ENCODE measurements at regions not wholly inside any gene's neighbourhood (a gene's known extent, or its start where the extent isn't known, plus 50 kb on each side); places are given as distances from the start of the nearest gene placed in this dataset.

DNA sequence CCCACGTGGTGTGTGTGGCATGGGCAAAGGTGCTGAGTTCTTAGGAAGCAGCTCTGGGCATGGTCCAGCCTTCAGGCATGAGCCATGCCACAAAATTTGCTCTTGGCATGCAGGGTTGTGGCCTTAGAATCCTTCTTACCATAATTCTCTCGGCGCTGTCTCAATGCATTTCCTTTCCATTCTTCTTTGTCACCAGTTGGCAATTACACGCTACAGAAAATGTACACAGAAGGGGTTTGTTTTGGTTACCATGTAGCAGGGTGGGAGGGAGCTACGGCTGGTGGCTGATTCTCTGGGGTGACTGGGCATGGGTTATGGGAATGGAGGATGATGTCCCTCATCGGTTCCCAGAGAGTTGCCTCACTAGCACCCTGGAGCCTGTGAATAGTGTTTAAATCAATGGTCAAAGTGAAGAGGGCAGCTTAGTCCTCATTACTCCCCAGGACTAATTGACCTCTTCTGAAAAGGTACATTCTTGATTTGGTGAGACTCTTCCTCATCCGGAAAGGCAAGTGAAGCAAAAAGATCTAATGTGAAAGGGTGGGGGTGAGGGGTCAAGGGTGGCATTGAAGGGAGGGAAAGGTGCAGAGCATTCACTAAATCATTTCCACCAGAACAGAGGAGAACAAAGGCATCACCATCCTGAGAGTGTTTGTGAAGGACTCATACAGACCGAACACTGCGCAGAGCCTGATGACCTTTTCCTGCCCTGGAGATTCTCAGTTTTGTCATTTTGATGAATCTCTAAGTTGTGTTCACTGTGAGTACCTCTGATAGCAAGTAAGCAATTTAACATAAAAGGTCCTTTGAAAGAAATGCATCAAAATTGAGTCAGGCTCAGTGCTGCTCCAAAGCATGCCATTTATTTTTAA, 199.8 kb upstream of the SFRP2 start:
- DNase-seq (ENCODE audit: low spot score): no peak

DNA sequence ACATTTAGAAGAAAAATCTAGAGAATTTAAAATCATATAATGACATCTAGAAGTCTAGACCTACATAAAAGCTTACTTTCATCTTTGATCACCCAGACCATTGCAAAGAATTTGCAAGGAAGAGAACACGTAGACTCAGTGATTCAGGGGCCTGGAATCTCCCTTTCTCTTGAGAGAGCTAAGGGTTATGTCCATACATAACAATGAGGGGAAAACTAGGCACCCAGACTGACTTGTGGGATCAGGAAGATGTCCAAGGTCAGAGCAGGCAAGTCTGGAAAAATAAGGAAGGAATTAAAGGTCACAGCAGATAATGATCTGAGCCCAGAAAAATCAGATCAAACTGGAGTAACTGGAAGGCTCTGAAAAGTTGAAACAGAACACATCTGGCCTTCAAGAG, 198.4 kb upstream of the SFRP2 start:
- no peak for DNase-seq (ENCODE audit: low spot score)

GRCh38 chr4:153976954-153977353, 188.1 kb upstream of the SFRP2 start:
- no peak for DNase-seq (ENCODE audit: low spot score)

DNA sequence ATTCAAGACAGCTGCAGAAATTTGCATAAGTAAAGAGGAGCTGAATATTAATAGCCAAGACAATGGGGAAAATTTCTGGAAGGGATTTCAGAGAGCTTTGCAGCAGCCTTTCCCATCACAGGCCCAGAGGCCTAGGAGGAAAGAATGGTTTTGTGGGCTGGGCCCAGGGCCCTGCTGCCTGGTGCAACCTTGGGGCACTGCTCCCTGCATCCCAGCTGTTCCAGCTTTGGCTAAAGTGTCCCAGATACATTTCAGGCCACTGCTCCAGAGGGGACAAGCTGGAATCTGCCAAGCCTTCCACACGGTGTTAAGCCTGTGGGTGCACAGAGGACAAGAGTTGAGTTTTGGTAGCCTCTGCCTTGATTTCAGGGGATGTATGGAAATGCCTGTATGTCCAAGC, 185.6 kb upstream of the SFRP2 start:
- no peak for DNase-seq (ENCODE audit: low spot score)

GRCh38 chr4:153973942-153974341, 185.1 kb upstream of the SFRP2 start:
- no peak for DNase-seq (ENCODE audit: low spot score)

DNA sequence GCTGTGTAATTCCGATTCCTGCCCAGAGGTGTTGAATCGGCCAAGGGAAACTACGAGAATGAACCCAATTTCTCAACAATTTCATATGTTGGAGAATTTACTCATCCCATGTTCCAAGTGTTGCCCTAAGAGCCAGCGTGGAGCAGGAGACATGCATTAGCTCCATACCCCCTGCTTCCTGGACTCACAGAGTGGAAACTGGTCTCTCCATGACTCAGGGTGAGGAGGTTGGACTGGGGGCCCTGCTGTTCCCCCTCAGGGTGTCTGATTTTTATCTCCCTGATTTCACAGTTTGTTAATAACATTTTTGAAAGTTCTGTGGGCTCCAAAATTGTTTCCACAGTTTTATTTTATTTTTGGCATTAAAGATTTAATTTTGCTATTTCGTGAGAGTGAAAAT, 183.0 kb upstream of the SFRP2 start:
- DNase-seq (ENCODE audit: low spot score): no peak

GRCh38 chr4:153970169-153970568, 181.3 kb upstream of the SFRP2 start:
- DNase-seq (ENCODE audit: low spot score): no peak

DNA sequence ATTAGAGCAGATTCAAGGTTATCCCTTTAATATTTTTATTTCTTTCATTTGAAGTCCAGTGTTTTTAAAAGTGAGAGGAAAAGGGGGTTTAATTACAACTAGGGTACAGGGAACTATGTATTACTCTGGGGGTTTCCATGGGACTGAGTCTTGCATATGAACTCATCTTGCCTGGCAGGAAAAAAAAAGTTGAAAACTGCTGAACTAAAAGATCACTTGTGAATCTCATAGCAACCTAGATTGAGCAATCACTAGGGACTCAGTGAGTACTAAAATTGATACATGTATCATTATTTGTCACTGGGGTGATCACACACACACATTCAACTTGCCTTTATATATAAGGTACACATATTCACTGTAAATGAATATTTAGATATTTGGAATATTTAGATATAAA, 180.7 kb upstream of the SFRP2 start:
- no peak for DNase-seq (ENCODE audit: low spot score)

- peak; percentile 93 for DNase-seq (ENCODE audit: low spot score)
Observed at GRCh38 chr4:153966641-153967040, 177.8 kb upstream of the SFRP2 start.

DNA sequence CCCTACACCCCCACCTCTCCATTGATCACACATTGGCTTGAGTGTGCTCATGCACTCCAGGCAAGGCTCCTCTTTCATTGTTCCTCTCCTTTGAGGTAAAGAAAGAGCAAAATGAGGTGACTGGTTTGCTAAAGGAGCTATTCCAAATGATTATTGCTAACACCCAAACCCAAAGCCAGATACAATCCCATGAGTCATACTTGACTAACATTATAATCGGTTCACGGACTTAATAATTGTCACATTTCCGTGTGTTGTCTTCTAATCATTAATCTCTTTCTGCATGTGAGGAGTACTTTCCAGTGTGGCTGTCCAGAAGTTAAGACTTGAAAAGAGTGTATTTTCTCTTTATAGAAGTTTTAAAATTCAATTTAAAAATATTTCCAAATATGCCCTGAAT, 174.3 kb upstream of the SFRP2 start:
- no peak for DNase-seq (ENCODE audit: low spot score)

DNA sequence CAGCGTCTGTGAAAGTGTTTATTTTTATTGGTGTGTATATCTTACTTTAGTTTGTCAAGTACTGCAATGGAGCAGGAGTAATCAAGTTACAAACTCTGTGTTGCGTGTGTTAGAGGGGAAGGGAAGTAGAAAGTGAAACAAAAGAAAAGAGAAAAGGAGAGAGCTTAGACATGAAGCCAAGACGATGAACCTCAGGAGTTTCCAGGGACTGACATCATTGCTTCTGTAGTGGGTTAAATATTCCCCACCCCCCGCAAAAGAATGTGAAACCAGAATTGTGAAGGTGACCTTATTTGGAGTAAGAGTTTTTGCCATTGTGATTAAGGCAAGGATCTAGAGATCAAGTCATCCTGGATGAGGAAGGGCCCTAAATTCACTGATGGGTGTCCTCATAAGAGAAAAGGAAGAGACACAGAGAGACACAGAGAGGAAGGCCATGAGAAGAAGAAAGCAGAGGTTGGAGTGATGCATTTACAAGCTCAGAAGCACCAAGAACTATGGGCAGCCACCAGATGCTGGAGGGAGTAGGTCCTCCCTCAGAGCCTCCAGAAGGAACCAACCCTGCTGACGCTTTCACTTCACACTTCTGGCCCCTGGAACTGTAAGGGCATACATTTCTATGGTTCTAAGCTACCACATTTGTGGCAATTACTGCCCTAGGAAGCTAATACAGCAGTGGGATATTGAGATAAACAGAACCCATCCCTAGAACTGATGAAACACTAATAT, 173.6 kb upstream of the SFRP2 start:
- no peak for DNase-seq (ENCODE audit: low spot score)

DNA sequence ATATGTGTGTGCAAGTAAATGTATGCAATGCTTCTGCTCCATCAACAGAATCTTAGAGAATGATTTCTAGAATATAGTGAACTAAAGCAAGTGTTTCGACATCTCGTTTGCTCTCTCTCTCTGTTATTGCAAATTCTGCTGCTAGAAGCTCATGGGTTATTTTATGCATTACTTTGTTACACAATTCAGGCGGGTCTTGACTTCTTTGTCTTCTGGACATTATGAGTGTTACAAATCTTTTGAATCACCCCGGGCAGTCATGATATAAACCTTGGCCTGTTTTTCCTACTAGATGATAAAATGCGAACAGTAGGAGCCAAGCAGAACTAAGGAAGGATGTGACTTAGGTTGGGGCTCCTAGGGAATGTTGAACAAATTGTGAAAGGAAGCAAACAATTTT, 166.4 kb upstream of the SFRP2 start:
- no peak for DNase-seq (ENCODE audit: low spot score)

DNA sequence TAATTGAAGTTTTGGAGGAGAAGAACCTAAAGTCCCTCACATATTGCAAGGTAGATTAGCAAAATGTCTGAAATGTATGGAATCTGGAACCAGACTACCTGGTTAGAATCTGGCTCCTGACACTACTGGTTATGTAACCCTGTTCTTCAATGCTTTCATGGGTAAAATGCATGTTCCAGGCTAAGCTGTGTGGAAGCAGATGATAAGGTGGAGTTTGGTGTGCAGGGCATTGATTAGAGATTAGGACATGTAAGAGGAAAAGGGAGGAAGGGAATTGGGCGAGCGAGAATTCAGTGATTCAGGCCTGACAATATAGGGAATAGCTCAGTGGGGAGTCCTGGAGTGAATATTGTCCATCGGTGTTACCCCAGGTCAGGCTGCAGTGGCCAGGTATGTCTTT, 165.8 kb upstream of the SFRP2 start:
- no peak for DNase-seq (ENCODE audit: low spot score)

DNA sequence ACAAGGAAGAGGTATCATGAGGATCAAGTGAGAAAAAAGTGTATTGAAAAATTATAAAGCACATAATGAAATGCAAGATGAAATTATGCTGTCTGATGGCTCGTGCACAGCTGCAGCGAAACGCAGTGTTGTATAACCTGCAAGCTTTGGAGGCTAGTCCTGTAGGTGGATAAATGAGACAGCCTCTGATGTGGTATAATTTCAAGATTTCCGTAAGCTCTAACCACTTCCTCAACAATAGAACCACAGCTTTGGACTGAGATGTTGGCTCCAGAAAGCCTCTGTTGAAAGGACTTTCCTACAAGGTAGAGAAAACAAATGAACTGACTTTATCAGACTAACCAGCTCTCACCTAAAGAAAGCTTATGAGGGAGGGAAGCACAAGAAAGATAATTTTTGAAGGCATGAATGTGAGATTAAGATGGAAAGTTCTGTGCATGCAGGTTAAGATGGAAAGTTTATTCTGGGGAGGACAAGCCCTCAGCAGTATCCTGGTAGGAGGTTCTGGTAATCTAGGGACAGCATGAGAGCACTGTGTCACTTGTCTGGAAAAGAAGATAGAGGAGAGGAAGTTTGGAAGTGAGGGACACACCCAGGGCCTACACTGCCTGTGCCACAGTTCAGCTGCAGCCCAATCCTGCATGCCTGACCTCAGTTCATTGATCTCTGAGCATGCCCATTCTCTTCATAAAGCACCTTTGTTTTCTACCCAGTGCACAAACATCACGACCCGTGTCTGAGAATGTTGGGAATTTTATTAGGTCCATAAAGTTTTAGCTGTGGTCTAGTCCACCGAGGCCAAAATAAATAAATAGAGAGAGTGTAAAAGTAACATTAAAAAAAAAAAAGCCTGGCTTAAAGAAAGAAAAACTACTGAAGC, 161.5 kb upstream of the SFRP2 start:
- DNase-seq (ENCODE audit: low spot score): no peak

GRCh38 chr4:153948041-153948440, 159.2 kb upstream of the SFRP2 start:
- DNase-seq (ENCODE audit: low spot score): no peak

GRCh38 chr4:153947124-153947523, 158.2 kb upstream of the SFRP2 start:
- DNase-seq (ENCODE audit: low spot score): no peak

DNA sequence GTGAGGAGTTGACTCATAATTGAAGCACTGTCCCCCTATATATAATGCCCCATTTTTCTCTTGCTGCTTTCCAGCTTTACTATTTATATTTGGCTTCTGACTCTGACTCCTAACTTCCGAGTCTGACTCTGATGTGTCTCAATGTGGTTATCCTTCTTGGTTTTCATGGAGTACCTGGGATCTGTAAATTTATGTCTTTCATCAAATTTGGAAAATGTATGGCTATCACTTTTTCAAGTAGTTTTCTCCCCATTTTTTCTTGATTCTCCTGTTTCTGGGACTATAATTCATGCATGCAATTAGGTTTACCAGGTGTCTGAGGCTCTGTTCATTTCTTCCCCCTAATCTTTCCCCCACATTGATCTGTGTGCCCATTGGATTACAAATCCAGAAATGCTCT, 156.8 kb upstream of the SFRP2 start:
- no peak for DNase-seq (ENCODE audit: low spot score)

- DNase-seq (ENCODE audit: low spot score): no peak
Observed at GRCh38 chr4:153943738-153944415, 155.0 kb upstream of the SFRP2 start.

- DNase-seq (ENCODE audit: low spot score): no peak
Observed at GRCh38 chr4:153940916-153941315, 152.0 kb upstream of the SFRP2 start.

DNA sequence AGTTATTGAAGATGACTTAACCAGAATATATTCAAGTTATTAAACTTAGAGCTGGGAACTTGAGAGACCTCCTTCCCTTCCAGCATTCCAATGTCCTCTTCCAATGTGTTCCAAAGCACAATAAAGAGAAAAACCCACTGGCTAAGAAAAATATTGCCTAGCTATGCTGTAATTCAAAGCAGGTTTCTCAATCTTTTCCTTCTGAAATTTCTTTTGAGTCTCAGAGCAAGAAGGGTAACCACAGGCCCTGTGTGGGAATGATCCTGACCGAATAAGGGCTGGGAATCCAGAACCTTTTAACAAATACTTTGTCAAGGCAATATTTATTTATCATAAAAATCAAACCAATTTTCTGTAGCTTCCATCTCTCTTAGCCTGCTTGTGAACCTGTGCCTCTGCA, 150.7 kb upstream of the SFRP2 start:
- no peak for DNase-seq (ENCODE audit: low spot score)

- no peak for DNase-seq (ENCODE audit: low spot score)
Observed at GRCh38 chr4:153938994-153939393, 150.1 kb upstream of the SFRP2 start.

DNA sequence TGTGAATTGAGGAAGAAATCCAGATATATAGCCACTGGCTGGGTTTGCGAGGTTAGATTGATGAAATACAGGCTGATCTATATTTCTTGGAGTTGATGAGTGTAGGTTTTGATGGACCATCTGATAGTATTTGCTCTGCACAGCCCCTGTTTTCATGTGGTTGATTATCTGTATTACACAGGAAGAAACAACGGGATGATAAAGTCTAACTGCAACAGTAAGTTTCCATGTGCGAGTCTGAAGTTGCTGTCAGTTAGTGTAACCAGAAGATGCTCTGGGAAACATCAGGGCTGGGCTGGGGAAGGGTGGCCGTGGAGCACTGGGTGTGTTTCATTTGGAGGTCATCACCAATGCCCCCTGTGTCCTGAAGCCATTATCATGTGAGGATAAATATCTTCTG, 148.4 kb upstream of the SFRP2 start:
- peak; percentile 87 for DNase-seq (ENCODE audit: low spot score)

Measured in umbilical cord (tissue), 1 donor.